ENCODE measurements at regions not wholly inside any gene's neighbourhood (a gene's known extent, or its start where the extent isn't known, plus 50 kb on each side); places are given as distances from the start of the nearest gene placed in this dataset.

- WGBS, result 66% methylated on average over 1 of the region's 1 CpG
- Histone ChIP-seq H3K4me3 (no peak overlapping the region), H3K9me3 (no peaks in the 10 kb centered on the region), H3K27ac (no peak overlapping the region), H3K27me3 (replicated peaks; ENCODE audit: insufficient read depth) (no peaks in the 10 kb centered on the region), H3K36me3 (no peaks in the 10 kb centered on the region), H3K4me1 (replicated peaks) (no peaks in the 10 kb centered on the region)
- TF ChIP-seq CTCF (IDR thresholded peaks at IDR 0.05), result no peak
- TF ChIP-seq POLR2A (IDR thresholded peaks at IDR 0.05), result no peak
- TF ChIP-seq POLR2AphosphoS5 (IDR thresholded peaks at IDR 0.05), result no peak
- no peak for DNase-seq (ENCODE audit: low spot score)
- intact Hi-C loops (cut with DNase I), result no loop called here
Observed at GRCh38 chr9:18122171-18122570, 351.8 kb upstream of the ADAMTSL1 start.

- no peak overlapping the region for H3K4me3 ChIP-seq
- no peak overlapping the region for H3K27ac ChIP-seq
- no peak for DNase-seq (ENCODE audit: low spot score)
- H3K36me3 ChIP-seq, result no peaks in the 10 kb centered on the region
- intact Hi-C loops (cut with DNase I), result no loop called here
- no peaks in the 10 kb centered on the region for H3K9me3 ChIP-seq
- no peaks in the 10 kb centered on the region for H3K4me1 ChIP-seq (replicated peaks)
- TF ChIP-seq POLR2A (IDR thresholded peaks at IDR 0.05), result no peak
- TF ChIP-seq POLR2AphosphoS5 (IDR thresholded peaks at IDR 0.05), result no peak
- no peak for TF ChIP-seq CTCF (IDR thresholded peaks at IDR 0.05)
- H3K27me3 ChIP-seq (replicated peaks; ENCODE audit: insufficient read depth), result no peaks in the 10 kb centered on the region
- 91% methylated on average over 1 of the region's 1 CpG for WGBS
Observed at GRCh38 chr9:18124760-18125159, 349.2 kb upstream of the ADAMTSL1 start.

- 72% methylated on average over 4 of the region's 4 CpGs for WGBS
Observed at GRCh38 chr9:18126831-18127498, 347.0 kb upstream of the ADAMTSL1 start.

GRCh38 chr9:18127499-18127875 lies 346.5 kb upstream of the ADAMTSL1 start:
- TF ChIP-seq POLR2AphosphoS5 (IDR thresholded peaks at IDR 0.05) (no peak), CTCF (IDR thresholded peaks at IDR 0.05) (no peak), POLR2A (IDR thresholded peaks at IDR 0.05) (no peak)
- Histone ChIP-seq H3K27me3 (replicated peaks; ENCODE audit: insufficient read depth) (no peaks in the 10 kb centered on the region), H3K4me1 (replicated peaks) (no peaks in the 10 kb centered on the region), H3K4me3 (no peak overlapping the region), H3K9me3 (no peaks in the 10 kb centered on the region), H3K36me3 (no peaks in the 10 kb centered on the region), H3K27ac (no peak overlapping the region)
- intact Hi-C loops (cut with DNase I), result no loop called here
- no peak for DNase-seq (ENCODE audit: low spot score)
- WGBS, result 31% methylated on average over 2 of the region's 2 CpGs

More at GRCh38 chr9:18126831-18127498, 347.0 kb upstream of the ADAMTSL1 start:
- no peaks in the 10 kb centered on the region for H3K27me3 ChIP-seq (replicated peaks; ENCODE audit: insufficient read depth)
- no peak for DNase-seq (ENCODE audit: low spot score)
- H3K9me3 ChIP-seq, result no peaks in the 10 kb centered on the region
- TF ChIP-seq CTCF (IDR thresholded peaks at IDR 0.05) (no peak), POLR2AphosphoS5 (IDR thresholded peaks at IDR 0.05) (no peak), POLR2A (IDR thresholded peaks at IDR 0.05) (no peak)
- H3K4me1 ChIP-seq (replicated peaks), result no peaks in the 10 kb centered on the region
- no peak overlapping the region for H3K4me3 ChIP-seq
- H3K36me3 ChIP-seq, result no peaks in the 10 kb centered on the region
- H3K27ac ChIP-seq, result no peak overlapping the region
- intact Hi-C loops (cut with DNase I), result no loop called here

- Histone ChIP-seq H3K36me3 (no peaks in the 10 kb centered on the region), H3K4me1 (replicated peaks) (no peaks in the 10 kb centered on the region), H3K27me3 (replicated peaks; ENCODE audit: insufficient read depth) (no peaks in the 10 kb centered on the region), H3K4me3 (no peak overlapping the region), H3K9me3 (no peaks in the 10 kb centered on the region), H3K27ac (no peak overlapping the region)
- WGBS, result 84% methylated on average over 5 of the region's 5 CpGs
- TF ChIP-seq POLR2A (IDR thresholded peaks at IDR 0.05) (no peak), POLR2AphosphoS5 (IDR thresholded peaks at IDR 0.05) (no peak), CTCF (IDR thresholded peaks at IDR 0.05) (no peak)
- intact Hi-C loops (cut with DNase I), result no loop called here
- DNase-seq (ENCODE audit: low spot score), result no peak
Observed at GRCh38 chr9:18129809-18130334, 344.1 kb upstream of the ADAMTSL1 start.

All from prostate gland (tissue), 2 donors.